ENCODE measurements at regions not wholly inside any gene's neighbourhood (a gene's known extent, or its start where the extent isn't known, plus 50 kb on each side); places are given as distances from the start of the nearest gene placed in this dataset.

DNA sequence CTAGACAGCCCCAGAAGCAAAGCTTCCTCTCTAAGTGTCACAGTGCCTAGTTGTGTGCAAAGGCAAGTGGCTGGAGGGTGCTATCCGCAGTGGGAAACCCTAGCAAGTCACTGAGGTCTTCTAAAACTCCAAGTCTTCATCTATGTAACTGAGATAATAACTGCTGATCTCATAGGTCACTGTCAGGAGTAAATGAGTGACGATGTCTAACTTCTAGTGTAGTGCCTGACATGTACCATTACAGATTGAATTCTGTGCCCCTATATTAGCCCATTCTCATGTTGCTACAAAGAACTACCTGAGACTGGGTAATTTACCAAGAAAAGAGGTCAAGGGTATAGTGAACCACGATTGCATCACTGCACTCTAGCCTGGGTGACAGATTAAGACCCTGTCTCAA lies 253.5 kb upstream of the JARID2 start:
- Mint-ChIP-seq H3K27ac (no peak overlapping the region), H3K4me3 (no peak overlapping the region), H3K4me1 (no peaks in the 10 kb centered on the region), H3K27me3 (no peaks in the 10 kb centered on the region), H3K9me3 (no peaks in the 10 kb centered on the region), H3K36me3 (ENCODE audit: low read depth) (no peaks in the 10 kb centered on the region)
- ChIA-PET CTCF (no interaction called here), POLR2A (no interaction called here)
- DNase-seq: no peak

DNA sequence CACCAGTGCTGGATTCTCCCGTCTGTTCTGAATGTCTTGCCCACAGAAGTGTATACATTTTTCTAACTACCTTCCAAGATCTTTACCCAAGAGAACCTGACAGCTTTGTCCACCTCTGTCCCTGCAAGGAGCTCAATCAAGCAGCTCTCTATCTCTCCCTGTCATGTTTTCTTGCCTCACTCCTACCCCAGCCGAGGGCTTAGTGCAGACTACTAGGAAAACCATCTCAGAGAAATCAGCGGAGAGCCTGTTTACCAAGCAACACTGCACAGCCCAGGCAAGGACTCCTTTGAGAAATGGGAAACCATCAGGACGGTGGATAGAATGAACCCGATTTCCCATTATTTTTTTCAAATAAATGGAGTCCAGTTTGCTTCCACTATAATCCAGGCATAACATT lies 250.7 kb upstream of the JARID2 start:
- Mint-ChIP-seq H3K36me3 (ENCODE audit: low read depth) (no peaks in the 10 kb centered on the region), H3K9me3 (no peaks in the 10 kb centered on the region), H3K4me1 (no peaks in the 10 kb centered on the region), H3K4me3 (no peak overlapping the region), H3K27me3 (no peaks in the 10 kb centered on the region), H3K27ac (no peak overlapping the region)
- ChIA-PET POLR2A (no interaction called here), CTCF (no interaction called here)
- no peak for DNase-seq

DNA sequence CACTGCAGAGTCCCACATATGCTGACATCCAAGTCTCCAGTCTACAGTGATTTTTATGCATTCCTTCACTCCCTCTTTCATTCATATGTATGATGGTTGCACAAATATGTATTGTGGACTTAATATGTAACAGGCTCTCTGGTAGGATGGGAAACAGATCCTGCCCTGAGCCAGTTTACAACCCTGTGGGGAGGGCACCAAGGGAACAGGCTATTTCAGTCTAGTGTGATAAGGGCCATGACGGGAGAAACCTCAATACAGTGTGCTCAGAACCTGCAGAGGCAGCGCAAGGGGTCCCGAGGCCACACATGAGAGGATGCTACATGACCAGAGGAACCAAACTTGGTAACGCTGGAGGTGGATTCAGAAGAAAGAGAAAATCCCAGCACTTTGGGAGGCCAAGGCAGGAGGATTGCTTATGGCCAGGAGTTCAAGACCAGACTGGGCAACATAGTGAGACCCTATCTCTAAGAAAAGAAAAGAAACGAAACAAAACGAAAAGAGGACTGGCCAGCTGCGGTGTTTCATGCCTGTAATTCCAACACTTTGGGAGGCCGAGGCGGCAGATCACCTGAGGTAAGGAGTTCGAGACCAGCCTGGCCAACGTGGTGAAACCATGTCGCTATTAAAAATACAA lies 249.8 kb upstream of the JARID2 start:
- DNase-seq: no peak
- Mint-ChIP-seq H3K9me3 (no peaks in the 10 kb centered on the region), H3K4me1 (no peaks in the 10 kb centered on the region)

DNA sequence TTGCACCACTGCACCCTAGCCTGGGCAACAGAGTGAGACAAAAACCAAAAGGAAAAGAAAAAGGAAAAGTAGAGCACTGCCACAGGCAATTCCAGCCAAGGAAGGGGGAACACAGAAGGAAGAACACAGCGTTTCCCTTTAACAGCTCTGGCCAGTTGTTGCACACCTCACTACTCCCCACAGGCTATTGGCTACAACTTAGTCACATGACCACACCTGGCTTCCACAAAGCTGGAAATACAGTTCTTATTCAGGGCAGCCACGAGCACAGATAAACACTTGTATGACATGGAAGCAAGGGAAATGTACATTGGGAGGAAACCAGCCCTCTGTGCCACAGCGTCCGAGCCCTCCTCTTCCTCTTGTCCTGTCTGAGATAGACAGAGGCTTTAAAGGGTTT lies 249.0 kb upstream of the JARID2 start:
- Mint-ChIP-seq H3K36me3 (ENCODE audit: low read depth) (no peaks in the 10 kb centered on the region), H3K9me3 (no peaks in the 10 kb centered on the region), H3K4me3 (no peak overlapping the region), H3K27me3 (no peaks in the 10 kb centered on the region), H3K4me1 (no peaks in the 10 kb centered on the region), H3K27ac (no peak overlapping the region)
- POLR2A ChIA-PET: no interaction called here
- CTCF ChIA-PET: no interaction called here
- DNase-seq: no peak

More for the DNA sequence above, 249.8 kb upstream of the JARID2 start:
- POLR2A ChIA-PET: no interaction called here
- CTCF ChIA-PET: no interaction called here
- Mint-ChIP-seq H3K36me3 (ENCODE audit: low read depth) (no peaks in the 10 kb centered on the region), H3K27ac (no peak overlapping the region), H3K27me3 (no peaks in the 10 kb centered on the region), H3K4me3 (no peak overlapping the region)

- no peaks in the 10 kb centered on the region for H3K27me3 Mint-ChIP-seq
- H3K4me1 Mint-ChIP-seq: no peaks in the 10 kb centered on the region
- H3K9me3 Mint-ChIP-seq: no peaks in the 10 kb centered on the region
- H3K27ac Mint-ChIP-seq: no peak overlapping the region
- H3K36me3 Mint-ChIP-seq (ENCODE audit: low read depth): no peaks in the 10 kb centered on the region
- CTCF ChIA-PET: no interaction called here
- H3K4me3 Mint-ChIP-seq: no peak overlapping the region
- DNase-seq: no peak
- POLR2A ChIA-PET: no interaction called here
Measured at GRCh38 chr6:14997507-14997906, 248.4 kb upstream of the JARID2 start.

- POLR2A ChIA-PET: no interaction called here
- Mint-ChIP-seq H3K4me3 (no peak overlapping the region), H3K9me3 (no peaks in the 10 kb centered on the region), H3K27ac (no peak overlapping the region), H3K27me3 (no peaks in the 10 kb centered on the region), H3K4me1 (no peaks in the 10 kb centered on the region), H3K36me3 (ENCODE audit: low read depth) (no peaks in the 10 kb centered on the region)
- CTCF ChIA-PET: no interaction called here
- no peak for DNase-seq
Measured at GRCh38 chr6:14999106-14999505, 246.8 kb upstream of the JARID2 start.

DNA sequence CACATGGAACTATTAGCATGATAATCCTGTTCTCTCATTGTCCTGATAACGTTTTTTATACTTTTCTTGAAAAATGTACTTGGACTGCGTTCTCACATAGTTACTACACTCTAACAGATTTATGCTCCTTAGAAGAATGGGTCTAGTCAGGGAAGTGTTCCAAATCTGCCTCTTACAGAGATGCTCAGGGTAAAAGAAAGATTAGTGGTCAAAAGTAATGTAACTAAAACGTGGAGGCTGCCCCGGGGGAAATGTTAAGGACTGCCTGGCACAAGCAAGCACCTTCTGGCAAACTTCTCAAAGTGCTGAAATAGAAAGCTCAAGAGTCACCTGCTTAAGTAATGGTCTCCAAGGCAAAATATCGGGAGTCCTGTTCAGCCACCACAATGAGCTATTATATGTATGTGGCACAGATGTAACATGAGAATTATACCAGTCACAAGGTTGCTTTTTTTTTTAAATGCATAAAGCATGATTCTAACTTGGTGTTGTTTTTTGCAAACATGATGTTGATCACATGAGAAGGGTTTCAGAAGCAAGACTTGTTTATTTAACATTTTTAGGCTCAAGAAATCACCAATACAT lies 244.5 kb upstream of the JARID2 start:
- no peak overlapping the region for H3K4me3 Mint-ChIP-seq
- H3K27ac Mint-ChIP-seq: no peak overlapping the region
- ChIA-PET POLR2A (no interaction called here), CTCF (no interaction called here)
- no peak for DNase-seq
- H3K9me3 Mint-ChIP-seq: no peaks in the 10 kb centered on the region
- no peaks in the 10 kb centered on the region for H3K27me3 Mint-ChIP-seq
- no peaks in the 10 kb centered on the region for H3K4me1 Mint-ChIP-seq
- H3K36me3 Mint-ChIP-seq (ENCODE audit: low read depth): no peaks in the 10 kb centered on the region

DNA sequence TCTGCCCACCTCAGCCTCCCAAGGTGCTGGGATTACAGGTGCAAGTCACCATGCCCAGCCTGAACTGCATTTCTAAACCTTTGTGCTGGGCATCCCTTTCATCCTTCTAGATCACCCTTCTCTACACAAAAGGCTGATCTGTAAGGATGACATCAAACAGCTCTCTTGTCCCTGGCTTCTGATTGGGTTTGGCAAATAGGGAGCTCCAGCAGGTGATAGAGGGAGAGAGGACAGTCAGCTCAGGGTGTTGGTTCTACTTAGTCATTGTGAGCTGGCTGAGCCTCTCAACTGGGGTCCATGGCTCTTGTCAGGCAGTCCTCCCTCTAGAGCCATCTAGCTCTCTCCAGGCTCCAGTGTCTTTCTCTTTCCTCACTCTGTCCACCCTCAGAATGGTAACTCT lies 237.6 kb upstream of the JARID2 start:
- H3K27me3 Mint-ChIP-seq: no peaks in the 10 kb centered on the region
- H3K9me3 Mint-ChIP-seq: no peaks in the 10 kb centered on the region
- POLR2A ChIA-PET: no interaction called here
- no peak overlapping the region for H3K4me3 Mint-ChIP-seq
- DNase-seq: no peak
- no peak overlapping the region for H3K27ac Mint-ChIP-seq
- peaks cover 7% of the 10 kb centered on the region for H3K36me3 Mint-ChIP-seq (ENCODE audit: low read depth)
- H3K4me1 Mint-ChIP-seq: peaks cover 2% of the 10 kb centered on the region
- CTCF ChIA-PET: interaction anchor here (0.7 kb wide), 1 partner anchor 944 kb away, joined by 3 read pairs; no protein-coding TSS in a partner anchor

GRCh38 chr6:15014958-15015357 lies 230.9 kb upstream of the JARID2 start:
- ChIA-PET CTCF (interaction anchor here (0.6 kb wide), 1 partner anchor 1376 kb away, joined by 3 read pairs; no protein-coding TSS in a partner anchor), POLR2A (no interaction called here)
- Mint-ChIP-seq H3K4me1 (peaks cover 22% of the 10 kb centered on the region), H3K27me3 (no peaks in the 10 kb centered on the region), H3K9me3 (no peaks in the 10 kb centered on the region), H3K27ac (no peak overlapping the region), H3K4me3 (no peak overlapping the region), H3K36me3 (ENCODE audit: low read depth) (peaks cover 3% of the 10 kb centered on the region)
- no peak for DNase-seq

GRCh38 chr6:15016813-15017212 lies 229.1 kb upstream of the JARID2 start:
- no peak for DNase-seq
- Mint-ChIP-seq H3K4me3 (no peak overlapping the region), H3K4me1 (peaks cover 35% of the 10 kb centered on the region), H3K36me3 (ENCODE audit: low read depth) (peaks cover 6% of the 10 kb centered on the region), H3K9me3 (no peaks in the 10 kb centered on the region), H3K27me3 (no peaks in the 10 kb centered on the region), H3K27ac (no peak overlapping the region)
- ChIA-PET POLR2A (interaction anchor here (1.0 kb wide), 1 partner anchor 559 kb away, joined by 3 read pairs; no protein-coding TSS in a partner anchor), CTCF (no interaction called here)

GRCh38 chr6:15017261-15017660 lies 228.6 kb upstream of the JARID2 start:
- Mint-ChIP-seq H3K36me3 (ENCODE audit: low read depth) (peaks cover 6% of the 10 kb centered on the region), H3K27ac (no peak overlapping the region), H3K9me3 (no peaks in the 10 kb centered on the region), H3K4me1 (peaks cover 39% of the 10 kb centered on the region), H3K4me3 (no peak overlapping the region), H3K27me3 (no peaks in the 10 kb centered on the region)
- ChIA-PET CTCF (no interaction called here), POLR2A (interaction anchor here (1.0 kb wide), 1 partner anchor 559 kb away, joined by 3 read pairs; no protein-coding TSS in a partner anchor)
- no peak for DNase-seq

DNA sequence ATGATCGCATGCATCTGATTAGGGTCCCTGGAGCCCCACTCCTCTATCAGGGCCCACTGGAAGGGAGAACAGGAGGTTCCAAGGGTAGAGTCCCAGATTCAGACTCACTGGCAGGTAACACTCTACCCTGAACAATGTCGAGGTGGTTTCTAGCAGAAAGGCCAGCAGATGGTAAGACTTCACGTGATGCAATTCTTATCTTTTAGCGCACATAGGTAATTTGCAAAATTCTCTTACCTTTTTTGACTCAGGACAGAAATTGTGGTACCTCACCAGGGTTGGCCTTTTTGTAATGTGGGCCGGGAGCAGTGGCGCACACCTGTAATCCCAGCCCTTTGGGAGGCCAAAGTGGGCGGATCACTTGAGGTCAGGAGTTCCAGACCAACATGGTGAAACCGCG lies 228.1 kb upstream of the JARID2 start:
- Mint-ChIP-seq H3K27ac (peak overlapping the region; percentile 45), H3K27me3 (no peaks in the 10 kb centered on the region), H3K4me3 (no peak overlapping the region), H3K36me3 (ENCODE audit: low read depth) (peaks cover 6% of the 10 kb centered on the region), H3K9me3 (no peaks in the 10 kb centered on the region), H3K4me1 (peaks cover 41% of the 10 kb centered on the region)
- CTCF ChIA-PET: no interaction called here
- POLR2A ChIA-PET: interaction anchor here (1.0 kb wide), 1 partner anchor 560 kb away, joined by 3 read pairs; no protein-coding TSS in a partner anchor
- DNase-seq: no peak

- ChIA-PET CTCF (no interaction called here), POLR2A (no interaction called here)
- H3K4me1 Mint-ChIP-seq: peaks cover 50% of the 10 kb centered on the region
- no peaks in the 10 kb centered on the region for H3K27me3 Mint-ChIP-seq
- no peaks in the 10 kb centered on the region for H3K9me3 Mint-ChIP-seq
- DNase-seq: no peak
- H3K36me3 Mint-ChIP-seq (ENCODE audit: low read depth): peaks cover 6% of the 10 kb centered on the region
- H3K4me3 Mint-ChIP-seq: no peak overlapping the region
- no peak overlapping the region for H3K27ac Mint-ChIP-seq
Measured at GRCh38 chr6:15020119-15020770, 225.6 kb upstream of the JARID2 start.

GRCh38 chr6:15021074-15021473 lies 224.8 kb upstream of the JARID2 start:
- Mint-ChIP-seq H3K27me3 (no peaks in the 10 kb centered on the region), H3K4me3 (peak overlapping the region; percentile 58), H3K36me3 (ENCODE audit: low read depth) (peaks cover 6% of the 10 kb centered on the region), H3K4me1 (peaks cover 50% of the 10 kb centered on the region), H3K27ac (peak overlapping the region; percentile 45), H3K9me3 (no peaks in the 10 kb centered on the region)
- POLR2A ChIA-PET: no interaction called here
- CTCF ChIA-PET: no interaction called here
- DNase-seq: no peak

All from activated CD4-positive, alpha-beta memory T cell treated with anti-CD3 and anti-CD28 coated beads, Interleukin-2, amount 10 ng/mL, durations not matched to agents 7 days and 5 days (primary cell).